ENCODE measurements at regions not wholly inside any gene's neighbourhood (a gene's known extent, or its start where the extent isn't known, plus 50 kb on each side); places are given as distances from the start of the nearest gene placed in this dataset.

DNA sequence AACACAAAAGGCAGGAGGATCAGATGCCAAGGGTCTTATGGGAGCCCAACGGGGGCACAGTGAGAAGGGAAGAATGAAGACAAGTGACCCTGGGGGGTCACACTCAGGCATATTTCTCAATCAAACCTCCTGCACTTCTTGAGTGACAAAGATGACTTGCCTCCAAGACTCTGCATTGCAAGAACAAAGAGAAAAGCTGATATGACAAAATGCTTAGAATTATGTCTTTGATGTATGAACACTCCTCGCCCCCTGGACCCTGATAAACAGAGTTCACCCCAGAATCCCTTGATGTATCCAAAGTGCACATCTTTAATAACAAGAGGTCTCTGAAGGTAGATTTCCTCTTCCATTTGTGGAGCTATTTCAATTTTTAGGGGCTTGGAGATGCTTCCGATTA is 146.5 kb downstream of the C5orf15 start:
- TF ChIP-seq, protein P1, sequence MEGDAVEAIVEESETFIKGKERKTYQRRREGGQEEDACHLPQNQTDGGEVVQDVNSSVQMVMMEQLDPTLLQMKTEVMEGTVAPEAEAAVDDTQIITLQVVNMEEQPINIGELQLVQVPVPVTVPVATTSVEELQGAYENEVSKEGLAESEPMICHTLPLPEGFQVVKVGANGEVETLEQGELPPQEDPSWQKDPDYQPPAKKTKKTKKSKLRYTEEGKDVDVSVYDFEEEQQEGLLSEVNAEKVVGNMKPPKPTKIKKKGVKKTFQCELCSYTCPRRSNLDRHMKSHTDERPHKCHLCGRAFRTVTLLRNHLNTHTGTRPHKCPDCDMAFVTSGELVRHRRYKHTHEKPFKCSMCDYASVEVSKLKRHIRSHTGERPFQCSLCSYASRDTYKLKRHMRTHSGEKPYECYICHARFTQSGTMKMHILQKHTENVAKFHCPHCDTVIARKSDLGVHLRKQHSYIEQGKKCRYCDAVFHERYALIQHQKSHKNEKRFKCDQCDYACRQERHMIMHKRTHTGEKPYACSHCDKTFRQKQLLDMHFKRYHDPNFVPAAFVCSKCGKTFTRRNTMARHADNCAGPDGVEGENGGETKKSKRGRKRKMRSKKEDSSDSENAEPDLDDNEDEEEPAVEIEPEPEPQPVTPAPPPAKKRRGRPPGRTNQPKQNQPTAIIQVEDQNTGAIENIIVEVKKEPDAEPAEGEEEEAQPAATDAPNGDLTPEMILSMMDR (IDR thresholded peaks at IDR 0.05) = no peak
- no peak for TF ChIP-seq POLR2A (IDR thresholded peaks at IDR 0.05)
